ENCODE measurements at regions not wholly inside any gene's neighbourhood (a gene's known extent, or its start where the extent isn't known, plus 50 kb on each side); places are given as distances from the start of the nearest gene placed in this dataset.

DNA sequence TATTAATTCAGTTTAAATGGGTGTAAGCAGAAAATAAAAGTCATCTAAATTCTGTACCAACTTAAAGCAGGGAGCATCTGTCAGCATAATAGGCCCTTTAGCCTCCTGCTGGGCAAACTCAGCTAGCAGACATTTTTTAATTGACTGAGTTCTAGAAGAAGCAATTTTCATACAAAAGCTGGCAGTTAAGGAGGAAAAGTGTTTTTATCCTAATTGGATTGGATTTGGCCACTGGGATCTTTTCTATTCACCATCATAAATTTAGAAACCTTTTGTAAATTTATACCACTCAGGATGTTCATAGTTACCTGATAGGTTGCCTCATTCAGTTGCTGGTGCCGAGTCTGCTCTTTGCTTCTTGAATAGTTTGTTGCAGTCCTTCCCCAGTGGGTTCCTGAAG lies 262.7 kb upstream of the FSIP2 start:
- TF ChIP-seq, protein P1, sequence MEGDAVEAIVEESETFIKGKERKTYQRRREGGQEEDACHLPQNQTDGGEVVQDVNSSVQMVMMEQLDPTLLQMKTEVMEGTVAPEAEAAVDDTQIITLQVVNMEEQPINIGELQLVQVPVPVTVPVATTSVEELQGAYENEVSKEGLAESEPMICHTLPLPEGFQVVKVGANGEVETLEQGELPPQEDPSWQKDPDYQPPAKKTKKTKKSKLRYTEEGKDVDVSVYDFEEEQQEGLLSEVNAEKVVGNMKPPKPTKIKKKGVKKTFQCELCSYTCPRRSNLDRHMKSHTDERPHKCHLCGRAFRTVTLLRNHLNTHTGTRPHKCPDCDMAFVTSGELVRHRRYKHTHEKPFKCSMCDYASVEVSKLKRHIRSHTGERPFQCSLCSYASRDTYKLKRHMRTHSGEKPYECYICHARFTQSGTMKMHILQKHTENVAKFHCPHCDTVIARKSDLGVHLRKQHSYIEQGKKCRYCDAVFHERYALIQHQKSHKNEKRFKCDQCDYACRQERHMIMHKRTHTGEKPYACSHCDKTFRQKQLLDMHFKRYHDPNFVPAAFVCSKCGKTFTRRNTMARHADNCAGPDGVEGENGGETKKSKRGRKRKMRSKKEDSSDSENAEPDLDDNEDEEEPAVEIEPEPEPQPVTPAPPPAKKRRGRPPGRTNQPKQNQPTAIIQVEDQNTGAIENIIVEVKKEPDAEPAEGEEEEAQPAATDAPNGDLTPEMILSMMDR (conservative IDR thresholded peaks at IDR 0.05 in 1 of 2, IDR thresholded peaks at IDR 0.05 in 1 of 2; ENCODE audit: low read depth in 1 of 2, low read length in 2 of 2) = no peak
- no peak for TF ChIP-seq EZH2 (IDR thresholded peaks at IDR 0.05; ENCODE audit: low read length, missing control alignments)
